Left hindlimb (tissue), 1 donor: ENCODE measurements at regions not wholly inside any gene's neighbourhood (a gene's known extent, or its start where the extent isn't known, plus 50 kb on each side); places are given as distances from the start of the nearest gene placed in this dataset.
"Not testable (repeated sequence)": the region's sequence is repeated elsewhere in the genome, so short reads cannot be mapped to it uniquely, and the experiment has no call there.

ENCODE experiments used
- DNase-seq: peaks from one replicate; pipeline ENCODE4 v3.0.0-alpha.2; 2018

GRCh38 chr2:215793747-215794595 lies 219.4 kb downstream of the MREG start:
- peak; percentile 39 for DNase-seq

- no peak for DNase-seq
These were observed 221.8 kb downstream of the MREG start for GRCh38 chr2:215791481-215791937.

- no peak for DNase-seq
These were observed 222.6 kb downstream of the MREG start for GRCh38 chr2:215790523-215791421.

GRCh38 chr2:215787565-215788178 lies 225.7 kb downstream of the MREG start:
- DNase-seq, result no peak

GRCh38 chr2:215787025-215787424 lies 226.3 kb downstream of the MREG start:
- no peak for DNase-seq

- no peak for DNase-seq
These were observed 229.0 kb downstream of the MREG start for GRCh38 chr2:215784371-215784783.

GRCh38 chr2:215783640-215784039 lies 229.7 kb downstream of the MREG start:
- not testable (repeated sequence) for DNase-seq

GRCh38 chr2:215782965-215783364 lies 230.4 kb downstream of the MREG start:
- DNase-seq, result no peak

- no peak for DNase-seq
These were observed 231.1 kb downstream of the MREG start for GRCh38 chr2:215782295-215782694.

GRCh38 chr2:215780907-215781685 lies 232.3 kb downstream of the MREG start:
- no peak for DNase-seq

GRCh38 chr2:215780313-215780712 lies 233.0 kb downstream of the MREG start:
- no peak for DNase-seq

- DNase-seq, result no peak
These were observed 233.4 kb downstream of the MREG start for GRCh38 chr2:215779912-215780311.

GRCh38 chr2:215777465-215778044 lies 235.8 kb downstream of the MREG start:
- no peak for DNase-seq

- DNase-seq, result no peak
These were observed 238.2 kb downstream of the MREG start for GRCh38 chr2:215775106-215775505.

- no peak for DNase-seq
These were observed 239.6 kb downstream of the MREG start for GRCh38 chr2:215773728-215774127.

- DNase-seq, result no peak
These were observed 240.5 kb downstream of the MREG start for GRCh38 chr2:215772634-215773563.

- no peak for DNase-seq
These were observed 241.3 kb downstream of the MREG start for GRCh38 chr2:215772003-215772402.

GRCh38 chr2:215771241-215771640 lies 242.1 kb downstream of the MREG start:
- DNase-seq, result no peak

GRCh38 chr2:215770668-215771067 lies 242.7 kb downstream of the MREG start:
- DNase-seq, result no peak

- no peak for DNase-seq
These were observed 244.1 kb downstream of the MREG start for GRCh38 chr2:215769246-215769645.

GRCh38 chr2:215767625-215768024 lies 245.7 kb downstream of the MREG start:
- no peak for DNase-seq
